A549 (cell line): ENCODE measurements at regions not wholly inside any gene's neighbourhood (a gene's known extent, or its start where the extent isn't known, plus 50 kb on each side); places are given as distances from the start of the nearest gene placed in this dataset.

Experiments
- ATAC-seq, 2 experiments: fragments of 200-7000 bp in 1 of 2; fragments of >200 bp in 1 of 2; cut with Nextera tagmentation in 1 of 2; cut with Tn5 transposase in 1 of 2; 3 replicates each; pipeline versions ENCODE4 v1.8.0 to v1.9.1; 2018 to 2020; ENCODE audit warnings: mild to moderate bottlenecking in 1 of 2, moderate library complexity in 1 of 2
- CTCF ChIA-PET: fragments of 300-600 bp; sonication (Branson Sonifier 250); formaldehyde crosslinking; extraction: SDS; loops from one replicate; lab custom pipeline; 2021; ENCODE audit warnings: antibody characterized with exemption, inconsistent platforms; lab: Yijun Ruan, JAX
- POLR2A ChIA-PET: fragments of 350-600 bp; formaldehyde crosslinking; extraction: SDS; loops from one replicate; lab custom pipeline; 2021; ENCODE audit warnings: antibody characterized with exemption, inconsistent platforms; lab: Yijun Ruan, JAX
- DNase-seq, 2 experiments: peaks; one replicate each; pipeline versions ENCODE4 v3.0.0 to v3.0.0-alpha.2; 2011 to 2016; ENCODE audit warnings: low read depth in 1 of 2, low spot score in 1 of 2
- FAIRE-seq: peaks from 2 replicates; lab custom pipeline; 2011; peaks lifted over from hg19 to GRCh38; lab: Jason Lieb, UNC
- H3K27ac ChIP-seq, 2 experiments: fragments of >200 bp; sonication (Bioruptor Twin); formaldehyde crosslinking; 3 replicates each; pipeline ENCODE4 v1.5.1; 2016 to 2017
- H3K4me1 ChIP-seq: fragments of >200 bp; sonication (Bioruptor Twin); formaldehyde crosslinking; 3 replicates; pipeline ENCODE4 v1.6.1; 2016
- H3K4me2 ChIP-seq: fragments of >200 bp; sonication (Bioruptor Twin); formaldehyde crosslinking; 3 replicates; pipeline ENCODE4 v1.6.1; 2016
- H3K4me3 ChIP-seq: fragments of >200 bp; sonication (Bioruptor Twin); formaldehyde crosslinking; 3 replicates; pipeline ENCODE4 v1.5.1; 2016
- H3K9me3 ChIP-seq: fragments of >200 bp; sonication (Bioruptor Twin); formaldehyde crosslinking; 3 replicates; pipeline ENCODE4 v1.6.1; 2016
- BHLHE40 ChIP-seq: IDR thresholded peaks from 2 replicates; pipeline ENCODE4 v1.6.1; 2012; ENCODE audit warnings: low read depth, low read length, inconsistent platforms
- CBX8 ChIP-seq: fragments of 200-600 bp; sonication (generic); IDR thresholded peaks from 2 replicates; pipeline ENCODE4 v1.6.1; 2016
- CEBPB ChIP-seq, 2 experiments: fragments of >200 bp in 1 of 2; sonication (Bioruptor Twin) in 1 of 2; formaldehyde crosslinking in 1 of 2; IDR thresholded peaks; 2 replicates each; pipeline ENCODE4 v1.6.1; 2012 to 2016
- EHMT2 ChIP-seq: fragments of 200-600 bp; sonication (generic); IDR thresholded peaks from 2 replicates; pipeline ENCODE4 v1.6.1; 2016; ENCODE audit warnings: antibody characterized with exemption, low read depth, mild to moderate bottlenecking, moderate library complexity
- EP300 ChIP-seq, 2 experiments: fragments of >200 bp; sonication (Bioruptor Twin); formaldehyde crosslinking; IDR thresholded peaks; 2 replicates in 1 of 2; 3 replicates in 1 of 2; pipeline ENCODE4 v1.6.1; 2016 to 2017
- FOSB ChIP-seq: fragments of 250-450 bp; sonication (Bioruptor Pico); IDR thresholded peaks from 2 replicates; pipeline ENCODE4 v1.5.0; 2020; ENCODE audit warnings: mild to moderate bottlenecking, moderate library complexity
- FOSL2 ChIP-seq, 2 experiments: fragments of 450-650 bp in 1 of 2; fragments of >200 bp in 1 of 2; sonication (Bioruptor Twin) in 1 of 2; formaldehyde crosslinking; IDR thresholded peaks; 2 replicates each; pipeline versions ENCODE4 v1.5.0 to v1.6.1; 2016 to 2020; ENCODE audit warnings: mild to moderate bottlenecking in 1 of 2, moderate library complexity in 1 of 2
- GATA3 ChIP-seq: IDR thresholded peaks from 2 replicates; pipeline ENCODE4 v1.6.1; 2012; ENCODE audit warnings: borderline replicate concordance
- HOXA7 ChIP-seq: fragments of 250-450 bp; sonication (Bioruptor Pico); IDR thresholded peaks from 2 replicates; pipeline ENCODE4 v1.5.0; 2020; ENCODE audit warnings: mild to moderate bottlenecking, moderate library complexity
- JUNB ChIP-seq: fragments of >200 bp; sonication (Bioruptor Twin); formaldehyde crosslinking; IDR thresholded peaks from 2 replicates; pipeline ENCODE4 v1.6.1; 2016
- KDM1A ChIP-seq: fragments of 200-600 bp; sonication (generic); IDR thresholded peaks from 2 replicates; pipeline ENCODE4 v1.6.1; 2016; ENCODE audit warnings: low read depth, mild to moderate bottlenecking
- KDM5A ChIP-seq: fragments of 200-600 bp; sonication (generic); IDR thresholded peaks from 2 replicates; pipeline ENCODE4 v1.6.1; 2016; ENCODE audit warnings: antibody characterized with exemption, mild to moderate bottlenecking
- MAFK ChIP-seq: fragments of 450-650 bp; IDR thresholded peaks from 2 replicates; pipeline ENCODE4 v1.6.1; 2014; ENCODE audit not compliant: partially characterized antibody
- MAZ ChIP-seq: fragments of 150-350 bp; IDR thresholded peaks from 2 replicates; pipeline ENCODE4 v1.6.1; 2014; ENCODE audit warnings: antibody characterized with exemption, low read depth, low read length, borderline replicate concordance
- NFE2L2 ChIP-seq: fragments of 150-350 bp; conservative IDR thresholded peaks from 2 replicates; pipeline ENCODE4 v1.6.1; 2014; ENCODE audit warnings: low read length
- PHF8 ChIP-seq: fragments of 200-600 bp; sonication (generic); IDR thresholded peaks from 2 replicates; pipeline ENCODE4 v1.6.1; 2016; ENCODE audit warnings: low read depth, mild to moderate bottlenecking, antibody characterized with exemption, moderate library complexity, borderline replicate concordance
- POLR2A ChIP-seq: IDR thresholded peaks from 2 replicates; pipeline ENCODE4 v1.6.1; 2012; ENCODE audit warnings: mild to moderate bottlenecking, low read length
- RARB ChIP-seq: fragments of 250-450 bp; sonication (Bioruptor Pico); IDR thresholded peaks from 2 replicates; pipeline ENCODE4 v1.8.0; 2021; ENCODE audit warnings: mild to moderate bottlenecking, moderate library complexity
- RNF2 ChIP-seq: fragments of 200-600 bp; sonication (generic); IDR thresholded peaks from 2 replicates; pipeline ENCODE4 v1.6.1; 2016; ENCODE audit warnings: low read depth, mild to moderate bottlenecking, antibody characterized with exemption, moderate library complexity, borderline replicate concordance
- SREBF2 ChIP-seq: fragments of 450-650 bp; IDR thresholded peaks from 2 replicates; pipeline ENCODE4 v1.6.1; 2014; ENCODE audit warnings: mild to moderate bottlenecking, moderate library complexity
- TP53 ChIP-seq: fragments of 250-450 bp; sonication (Bioruptor Pico); IDR thresholded peaks from 2 replicates; pipeline ENCODE4 v1.5.0; 2021; ENCODE audit warnings: mild to moderate bottlenecking, moderate library complexity
- WGBS: methylation state at CpG from one replicate; pipeline ENCODE4 v1.1.6; 2017; ENCODE audit errors: missing lambda C conversion rate; 5-methylcytosine and 5-hydroxymethylcytosine counted together
- TF ChIP-seq, protein P1 (sequence below): fragments of 200-600 bp; sonication (generic); IDR thresholded peaks from 2 replicates; pipeline ENCODE4 v1.6.1; 2016; ENCODE audit warnings: antibody characterized with exemption, mild to moderate bottlenecking, moderate library complexity
- TF ChIP-seq, protein P2 (sequence below): fragments of 250-450 bp; sonication (Bioruptor Pico); IDR thresholded peaks from 2 replicates; pipeline ENCODE4 v1.5.0; 2021; ENCODE audit warnings: mild to moderate bottlenecking, moderate library complexity, borderline replicate concordance
- TF ChIP-seq, protein P3 (sequence below): fragments of >200 bp; sonication (Bioruptor Twin); formaldehyde crosslinking; IDR thresholded peaks from 2 replicates; pipeline ENCODE4 v1.6.1; 2016

DNA sequence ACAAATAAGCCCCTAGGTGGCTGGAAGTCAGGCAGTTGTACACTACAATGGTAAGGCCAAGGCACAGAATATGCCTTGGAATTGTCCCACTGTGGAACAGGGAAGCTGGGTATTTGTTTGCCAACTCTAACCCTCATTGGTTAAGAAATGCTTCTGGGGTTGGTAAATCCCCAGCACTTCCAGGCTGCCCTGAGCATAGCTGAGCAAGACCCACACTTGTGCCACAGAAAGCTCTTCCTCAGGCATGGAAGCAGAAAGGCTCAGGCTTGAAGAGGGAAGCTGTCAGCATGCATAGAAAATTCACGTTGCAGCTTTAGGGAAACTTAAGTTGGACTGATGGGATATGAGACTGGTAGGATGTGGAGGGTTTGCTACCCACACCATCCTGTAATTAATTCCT is 86.9 kb upstream of the PLCL2 start:
- no peaks in the 10 kb centered on the region for H3K9me3 ChIP-seq
- ChIA-PET POLR2A (no interaction called here), CTCF (interaction anchor here (1.1 kb wide), 1 partner anchor 12 kb away, joined by 3 read pairs; no protein-coding TSS in a partner anchor)
- TF ChIP-seq PHF8, result no peak
- no peak for TF ChIP-seq JUNB
- no peak for TF ChIP-seq CEBPB (IDR thresholded peaks at IDR 0.05)
- TF ChIP-seq EP300 (IDR thresholded peaks at IDR 0.05), result no peak
- no peak for TF ChIP-seq KDM5A
- TF ChIP-seq, protein P1, sequence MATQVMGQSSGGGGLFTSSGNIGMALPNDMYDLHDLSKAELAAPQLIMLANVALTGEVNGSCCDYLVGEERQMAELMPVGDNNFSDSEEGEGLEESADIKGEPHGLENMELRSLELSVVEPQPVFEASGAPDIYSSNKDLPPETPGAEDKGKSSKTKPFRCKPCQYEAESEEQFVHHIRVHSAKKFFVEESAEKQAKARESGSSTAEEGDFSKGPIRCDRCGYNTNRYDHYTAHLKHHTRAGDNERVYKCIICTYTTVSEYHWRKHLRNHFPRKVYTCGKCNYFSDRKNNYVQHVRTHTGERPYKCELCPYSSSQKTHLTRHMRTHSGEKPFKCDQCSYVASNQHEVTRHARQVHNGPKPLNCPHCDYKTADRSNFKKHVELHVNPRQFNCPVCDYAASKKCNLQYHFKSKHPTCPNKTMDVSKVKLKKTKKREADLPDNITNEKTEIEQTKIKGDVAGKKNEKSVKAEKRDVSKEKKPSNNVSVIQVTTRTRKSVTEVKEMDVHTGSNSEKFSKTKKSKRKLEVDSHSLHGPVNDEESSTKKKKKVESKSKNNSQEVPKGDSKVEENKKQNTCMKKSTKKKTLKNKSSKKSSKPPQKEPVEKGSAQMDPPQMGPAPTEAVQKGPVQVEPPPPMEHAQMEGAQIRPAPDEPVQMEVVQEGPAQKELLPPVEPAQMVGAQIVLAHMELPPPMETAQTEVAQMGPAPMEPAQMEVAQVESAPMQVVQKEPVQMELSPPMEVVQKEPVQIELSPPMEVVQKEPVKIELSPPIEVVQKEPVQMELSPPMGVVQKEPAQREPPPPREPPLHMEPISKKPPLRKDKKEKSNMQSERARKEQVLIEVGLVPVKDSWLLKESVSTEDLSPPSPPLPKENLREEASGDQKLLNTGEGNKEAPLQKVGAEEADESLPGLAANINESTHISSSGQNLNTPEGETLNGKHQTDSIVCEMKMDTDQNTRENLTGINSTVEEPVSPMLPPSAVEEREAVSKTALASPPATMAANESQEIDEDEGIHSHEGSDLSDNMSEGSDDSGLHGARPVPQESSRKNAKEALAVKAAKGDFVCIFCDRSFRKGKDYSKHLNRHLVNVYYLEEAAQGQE, result no peak
- TF ChIP-seq POLR2A, result no peak
- TF ChIP-seq CBX8, result no peak
- TF ChIP-seq SREBF2, result no peak
- TF ChIP-seq, protein P2, sequence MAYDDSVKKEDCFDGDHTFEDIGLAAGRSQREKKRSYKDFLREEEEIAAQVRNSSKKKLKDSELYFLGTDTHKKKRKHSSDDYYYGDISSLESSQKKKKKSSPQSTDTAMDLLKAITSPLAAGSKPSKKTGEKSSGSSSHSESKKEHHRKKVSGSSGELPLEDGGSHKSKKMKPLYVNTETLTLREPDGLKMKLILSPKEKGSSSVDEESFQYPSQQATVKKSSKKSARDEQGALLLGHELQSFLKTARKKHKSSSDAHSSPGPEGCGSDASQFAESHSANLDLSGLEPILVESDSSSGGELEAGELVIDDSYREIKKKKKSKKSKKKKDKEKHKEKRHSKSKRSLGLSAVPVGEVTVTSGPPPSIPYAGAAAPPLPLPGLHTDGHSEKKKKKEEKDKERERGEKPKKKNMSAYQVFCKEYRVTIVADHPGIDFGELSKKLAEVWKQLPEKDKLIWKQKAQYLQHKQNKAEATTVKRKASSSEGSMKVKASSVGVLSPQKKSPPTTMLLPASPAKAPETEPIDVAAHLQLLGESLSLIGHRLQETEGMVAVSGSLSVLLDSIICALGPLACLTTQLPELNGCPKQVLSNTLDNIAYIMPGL, result no peak
- no peak for TF ChIP-seq FOSL2 (IDR thresholded peaks at IDR 0.05)
- TF ChIP-seq FOSL2 (CRISPR knock-in tag; IDR thresholded peaks at IDR 0.05), result no peak
- TF ChIP-seq EHMT2, result no peak
- TF ChIP-seq MAZ, result no peak
- TF ChIP-seq BHLHE40, result no peak
- TF ChIP-seq KDM1A, result no peak
- TF ChIP-seq MAFK, result no peak
- no peak for TF ChIP-seq FOSB (CRISPR knock-in tag)
- DNase-seq, result no peak
- FAIRE-seq, result no peak
- no peak overlapping the region for H3K4me2 ChIP-seq
- H3K4me3 ChIP-seq, result no peak overlapping the region
- no peaks in the 10 kb centered on the region for H3K4me1 ChIP-seq
- no peak for ATAC-seq
- WGBS, result 15% methylated on average over 1 of the region's 1 CpG
- no peak overlapping the region for H3K27ac ChIP-seq

DNA sequence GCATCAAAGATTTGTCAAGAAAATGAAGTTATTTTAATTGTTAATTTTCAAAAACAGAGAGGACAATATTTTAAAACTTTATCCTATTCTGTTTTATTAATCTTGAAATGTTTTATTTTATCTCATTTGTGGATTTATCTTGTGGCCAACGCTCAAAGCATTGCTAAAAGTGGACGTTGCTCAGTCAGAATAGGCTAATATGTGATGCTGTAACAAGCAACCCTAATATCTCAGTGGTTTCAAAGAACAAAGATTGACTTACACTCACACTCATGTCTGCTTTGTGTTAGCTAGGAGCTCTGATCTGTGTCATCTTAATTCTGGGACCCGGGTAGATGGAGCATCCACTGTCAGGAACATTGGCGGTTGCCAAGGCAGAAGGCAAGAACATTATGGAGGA is 86.0 kb upstream of the PLCL2 start:
- FAIRE-seq, result no peak
- no peak for ATAC-seq
- H3K4me2 ChIP-seq, result no peak overlapping the region
- ChIA-PET POLR2A (no interaction called here), CTCF (no interaction called here)
- no peak overlapping the region for H3K27ac ChIP-seq
- no peak for DNase-seq
- no peak for TF ChIP-seq HOXA7 (CRISPR knock-in tag)
- TF ChIP-seq GATA3, result no peak
- TF ChIP-seq RARB, result no peak
- TF ChIP-seq, protein P3, sequence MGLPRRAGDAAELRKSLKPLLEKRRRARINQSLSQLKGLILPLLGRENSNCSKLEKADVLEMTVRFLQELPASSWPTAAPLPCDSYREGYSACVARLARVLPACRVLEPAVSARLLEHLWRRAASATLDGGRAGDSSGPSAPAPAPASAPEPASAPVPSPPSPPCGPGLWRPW, result no peak
- TF ChIP-seq POLR2A, result no peak
- TF ChIP-seq NFE2L2, result no peak
- no peak for TF ChIP-seq RNF2
- no peak for TF ChIP-seq TP53 (CRISPR knock-in tag)
- H3K9me3 ChIP-seq, result no peaks in the 10 kb centered on the region
- H3K4me3 ChIP-seq, result no peak overlapping the region
- 30% methylated on average over 4 of the region's 4 CpGs for WGBS
- H3K4me1 ChIP-seq, result no peaks in the 10 kb centered on the region
